ENCODE measurements at regions not wholly inside any gene's neighbourhood (a gene's known extent, or its start where the extent isn't known, plus 50 kb on each side); places are given as distances from the start of the nearest gene placed in this dataset.

GRCh38 chr3:29070959-29071634 lies 209.8 kb upstream of the RBMS3 start:
- no peak for DNase-seq

GRCh38 chr3:29072611-29073010 lies 208.3 kb upstream of the RBMS3 start:
- DNase-seq = no peak

- no peak for DNase-seq
These were observed 203.5 kb upstream of the RBMS3 start for GRCh38 chr3:29077356-29077755.

GRCh38 chr3:29079358-29079757 lies 201.5 kb upstream of the RBMS3 start:
- no peak for DNase-seq

- no peak for DNase-seq
These were observed 199.9 kb upstream of the RBMS3 start for GRCh38 chr3:29080967-29081366.

GRCh38 chr3:29083081-29083480 lies 197.8 kb upstream of the RBMS3 start:
- DNase-seq = no peak

- DNase-seq = no peak
These were observed 197.2 kb upstream of the RBMS3 start for GRCh38 chr3:29083676-29084075.

- no peak for DNase-seq
These were observed 192.3 kb upstream of the RBMS3 start for GRCh38 chr3:29088579-29088978.

- no peak for DNase-seq
These were observed 189.8 kb upstream of the RBMS3 start for GRCh38 chr3:29090912-29091597.

- no peak for DNase-seq
These were observed 189.2 kb upstream of the RBMS3 start for GRCh38 chr3:29091599-29092189.

- no peak for DNase-seq
These were observed 188.5 kb upstream of the RBMS3 start for GRCh38 chr3:29092348-29092747.

GRCh38 chr3:29099296-29099695 lies 181.6 kb upstream of the RBMS3 start:
- no peak for DNase-seq

GRCh38 chr3:29099775-29100174 lies 181.1 kb upstream of the RBMS3 start:
- DNase-seq = no peak

GRCh38 chr3:29100292-29100691 lies 180.6 kb upstream of the RBMS3 start:
- DNase-seq = no peak

GRCh38 chr3:29128001-29128400 lies 152.9 kb upstream of the RBMS3 start:
- DNase-seq = no peak

- no peak for DNase-seq
These were observed 143.3 kb upstream of the RBMS3 start for GRCh38 chr3:29137601-29138000.

GRCh38 chr3:29138171-29138570 lies 142.7 kb upstream of the RBMS3 start:
- DNase-seq = no peak

GRCh38 chr3:29140666-29141065 lies 140.2 kb upstream of the RBMS3 start:
- no peak for DNase-seq

- DNase-seq = no peak
These were observed 139.5 kb upstream of the RBMS3 start for GRCh38 chr3:29141197-29141917.

- DNase-seq = no peak
These were observed 139.0 kb upstream of the RBMS3 start for GRCh38 chr3:29141918-29142275.

- DNase-seq = no peak
These were observed 137.7 kb upstream of the RBMS3 start for GRCh38 chr3:29143151-29143550.

- DNase-seq = no peak
These were observed 136.5 kb upstream of the RBMS3 start for GRCh38 chr3:29144361-29144760.

- DNase-seq = no peak
These were observed 136.1 kb upstream of the RBMS3 start for GRCh38 chr3:29144807-29145206.

GRCh38 chr3:29145360-29145759 lies 135.5 kb upstream of the RBMS3 start:
- no peak for DNase-seq

Measured in activated CD8-positive, alpha-beta memory T cell treated with anti-CD3 and anti-CD28 coated beads, Interleukin-2, amount 50 U/mL, for 4 hours (primary cell).